Common myeloid progenitor, CD34-positive (primary cell): ENCODE measurements at regions not wholly inside any gene's neighbourhood (a gene's known extent, or its start where the extent isn't known, plus 50 kb on each side); places are given as distances from the start of the nearest gene placed in this dataset.

Experiments
- CTCF ChIA-PET: fragments of 350-600 bp; sonication (Branson Sonifier 250); formaldehyde crosslinking; loops from one replicate; lab custom pipeline; 2021; ENCODE audit warnings: antibody characterized with exemption; lab: Charles Lee
- POLR2A ChIA-PET: fragments of 350-600 bp; sonication (Branson Sonifier 250); formaldehyde crosslinking; loops from one replicate; lab custom pipeline; 2021; ENCODE audit warnings: antibody characterized with exemption; lab: Charles Lee
- DNase-seq, 3 donors: peaks; one replicate each; pipeline versions ENCODE4 v3.0.0 to v3.0.0-alpha.2; 2013
- H3K27ac ChIP-seq, 2 experiments: 1 replicate in 1 of 2; 2 replicates in 1 of 2; pipeline ENCODE4 v1.7.0; 2013; ENCODE audit warnings: inconsistent platforms in 2 of 2, low read length in 2 of 2, mild to moderate bottlenecking in 2 of 2, low read depth in 1 of 2, moderate library complexity in 1 of 2; ENCODE audit not compliant: severe bottlenecking in 2 of 2, insufficient read depth in 1 of 2, poor library complexity in 1 of 2
- H3K27me3 ChIP-seq, 5 experiments: replicated peaks in 2 of 5; 1 replicate in 3 of 5; 2 replicates in 2 of 5; pipeline versions ENCODE4 v1.6.1 to v1.7.0; 2013; ENCODE audit warnings: low read length in 4 of 5, mild to moderate bottlenecking in 2 of 5, moderate library complexity in 2 of 5, inconsistent platforms in 1 of 5; ENCODE audit not compliant: insufficient read depth in 5 of 5, control insufficient read depth in 4 of 5
- H3K36me3 ChIP-seq, 4 experiments: 1 replicate in 2 of 4; 2 replicates in 2 of 4; pipeline versions ENCODE4 v1.6.1 to v1.7.0; 2013; ENCODE audit warnings: low read length in 3 of 4, control low read depth in 1 of 4, mild to moderate bottlenecking in 1 of 4; ENCODE audit not compliant: control insufficient read depth in 4 of 4, insufficient read depth in 4 of 4
- H3K4me1 ChIP-seq, 4 experiments: 1 replicate in 3 of 4; 2 replicates in 1 of 4; pipeline versions ENCODE4 v1.6.1 to v1.7.1; 2013; ENCODE audit warnings: low read length in 3 of 4, mild to moderate bottlenecking in 3 of 4, control low read depth in 1 of 4, inconsistent platforms in 1 of 4, moderate library complexity in 1 of 4; ENCODE audit not compliant: control insufficient read depth in 4 of 4, insufficient read depth in 4 of 4; ENCODE audit errors: control extremely low read depth in 1 of 4
- H3K4me3 ChIP-seq, 7 experiments: 1 replicate in 4 of 7; 2 replicates in 3 of 7; pipeline versions ENCODE4 v1.5.1 to v1.7.0; 2013; ENCODE audit warnings: mild to moderate bottlenecking in 7 of 7, low read length in 6 of 7, moderate library complexity in 6 of 7, inconsistent platforms in 2 of 7, low read depth in 2 of 7, control low read depth in 1 of 7; ENCODE audit not compliant: insufficient read depth in 4 of 7, control insufficient read depth in 1 of 7; ENCODE audit errors: extremely low read depth in 1 of 7
- H3K9me3 ChIP-seq, 5 experiments: 1 replicate in 4 of 5; 2 replicates in 1 of 5; pipeline versions ENCODE4 v1.6.1 to v1.7.1; 2013; ENCODE audit warnings: low read length in 4 of 5, mild to moderate bottlenecking in 2 of 5, inconsistent platforms in 1 of 5, low read depth in 1 of 5, moderate library complexity in 1 of 5; ENCODE audit not compliant: control insufficient read depth in 4 of 5, insufficient read depth in 2 of 5; ENCODE audit errors: control extremely low read depth in 1 of 5
- WGBS: methylation state at CpG from one replicate; pipeline ENCODE4 v1.1.5; 2013; ENCODE audit not compliant: insufficient coverage; 5-methylcytosine and 5-hydroxymethylcytosine counted together

- H3K27ac ChIP-seq: no peak overlapping the region
- no peaks in the 10 kb centered on the region for H3K27me3 ChIP-seq
- POLR2A ChIA-PET: no interaction called here
- H3K36me3 ChIP-seq: no peaks in the 10 kb centered on the region
- WGBS: no CpG with 5 or more reads among the region's 1 CpG
- DNase-seq: no peak
- no peak overlapping the region for H3K4me3 ChIP-seq
- peaks cover 0 to 1% (median 0%) of the 10 kb centered on the region in 5 experiments for H3K9me3 ChIP-seq
- no peaks in the 10 kb centered on the region for H3K4me1 ChIP-seq
- CTCF ChIA-PET: interaction anchor here (1.6 kb wide), 1 partner anchor 100 kb away, joined by 3 read pairs; no protein-coding TSS in a partner anchor
These were observed 82.6 kb upstream of the CNTN6 start for GRCh38 chr3:1010228-1010627.

- Histone ChIP-seq H3K4me1 (no peaks in the 10 kb centered on the region), H3K9me3 (no peaks in the 10 kb centered on the region), H3K27me3 (no peaks in the 10 kb centered on the region), H3K36me3 (no peaks in the 10 kb centered on the region), H3K27ac (no peak overlapping the region), H3K4me3 (no peak overlapping the region)
- WGBS: no CpG with 5 or more reads among the region's 2 CpGs
- DNase-seq: no peak
- POLR2A ChIA-PET: no interaction called here
- CTCF ChIA-PET: no interaction called here
These were observed 77.0 kb upstream of the CNTN6 start for GRCh38 chr3:1015826-1016225.

GRCh38 chr3:1017870-1018269 lies 75.0 kb upstream of the CNTN6 start:
- no peak for DNase-seq
- ChIA-PET POLR2A (no interaction called here), CTCF (no interaction called here)
- no peak overlapping the region for H3K27ac ChIP-seq
- no peaks in the 10 kb centered on the region for H3K36me3 ChIP-seq
- H3K9me3 ChIP-seq: no peaks in the 10 kb centered on the region
- H3K4me3 ChIP-seq: no peak overlapping the region
- H3K4me1 ChIP-seq: no peaks in the 10 kb centered on the region
- H3K27me3 ChIP-seq: no peaks in the 10 kb centered on the region

- POLR2A ChIA-PET: no interaction called here
- no peaks in the 10 kb centered on the region for H3K27me3 ChIP-seq
- CTCF ChIA-PET: interaction anchor here (0.6 to 1.3 kb wide), 2 partner anchors 18 to 236 kb away, joined by 3 to 4 read pairs; no protein-coding TSS in a partner anchor
- WGBS: no CpG with 5 or more reads among the region's 2 CpGs
- H3K4me3 ChIP-seq: no peak overlapping the region
- H3K4me1 ChIP-seq: no peaks in the 10 kb centered on the region
- H3K9me3 ChIP-seq: no peaks in the 10 kb centered on the region
- no peak for DNase-seq
- no peaks in the 10 kb centered on the region for H3K36me3 ChIP-seq
- H3K27ac ChIP-seq: no peak overlapping the region
These were observed 73.7 kb upstream of the CNTN6 start for GRCh38 chr3:1019157-1019556.

GRCh38 chr3:1026395-1026794 lies 66.4 kb upstream of the CNTN6 start:
- Histone ChIP-seq H3K27me3 (no peaks in the 10 kb centered on the region), H3K27ac (no peak overlapping the region), H3K36me3 (no peaks in the 10 kb centered on the region), H3K9me3 (peaks cover 0 to 1% (median 0%) of the 10 kb centered on the region in 5 experiments), H3K4me1 (no peaks in the 10 kb centered on the region), H3K4me3 (no peak overlapping the region)
- ChIA-PET CTCF (no interaction called here), POLR2A (no interaction called here)
- DNase-seq: no peak
- WGBS: 100% methylated on average over 1 of the region's 2 CpGs

GRCh38 chr3:1036207-1036826 lies 56.5 kb upstream of the CNTN6 start:
- 100% methylated on average over 1 of the region's 4 CpGs for WGBS
- H3K27ac ChIP-seq: no peak overlapping the region
- CTCF ChIA-PET: interaction anchor here (1.3 kb wide), 1 partner anchor 17 kb away, joined by 3 read pairs; no protein-coding TSS in a partner anchor

GRCh38 chr3:1037631-1038030 lies 55.2 kb upstream of the CNTN6 start:
- WGBS: 93% methylated on average over 2 of the region's 5 CpGs
- Histone ChIP-seq H3K9me3 (peaks cover 0 to 3% (median 0%) of the 10 kb centered on the region in 5 experiments), H3K27ac (no peak overlapping the region), H3K36me3 (no peaks in the 10 kb centered on the region), H3K4me1 (no peaks in the 10 kb centered on the region), H3K4me3 (no peak overlapping the region), H3K27me3 (no peaks in the 10 kb centered on the region)
- DNase-seq: no peak
- ChIA-PET POLR2A (no interaction called here), CTCF (no interaction called here)

More at GRCh38 chr3:1036207-1036826, 56.5 kb upstream of the CNTN6 start:
- Histone ChIP-seq H3K4me1 (no peaks in the 10 kb centered on the region), H3K9me3 (peaks cover 0 to 3% (median 0%) of the 10 kb centered on the region in 5 experiments), H3K36me3 (no peaks in the 10 kb centered on the region), H3K27me3 (no peaks in the 10 kb centered on the region), H3K4me3 (no peak overlapping the region)
- POLR2A ChIA-PET: no interaction called here
- no peak for DNase-seq
